Neural progenitor cell (in vitro differentiated cells): ENCODE measurements at regions not wholly inside any gene's neighbourhood (a gene's known extent, or its start where the extent isn't known, plus 50 kb on each side); places are given as distances from the start of the nearest gene placed in this dataset.
"Not testable (repeated sequence)": the region's sequence is repeated elsewhere in the genome, so short reads cannot be mapped to it uniquely, and the experiment has no call there.

Source experiments
- DNase-seq: peaks from one replicate; pipeline ENCODE4 v3.0.0-alpha.2; 2016; ENCODE audit warnings: low spot score
- H2AFZ ChIP-seq: fragments of 200-600 bp; sonication (generic); replicated peaks from 2 replicates; pipeline ENCODE4 v1.6.1; 2016; ENCODE audit warnings: antibody characterized with exemption
- H3F3A ChIP-seq: fragments of 200-600 bp; sonication (generic); 2 replicates; pipeline ENCODE4 v1.6.1; 2016; ENCODE audit warnings: antibody characterized with exemption, low read depth
- H3K27ac ChIP-seq: fragments of 200-600 bp; sonication (generic); 2 replicates; pipeline ENCODE4 v1.5.1; 2016; ENCODE audit warnings: mild to moderate bottlenecking
- H3K27me3 ChIP-seq: fragments of 200-600 bp; sonication (generic); 2 replicates; pipeline ENCODE4 v1.6.1; 2016; ENCODE audit warnings: mild to moderate bottlenecking, moderate library complexity
- H3K36me3 ChIP-seq: fragments of 200-600 bp; sonication (generic); 2 replicates; pipeline ENCODE4 v1.5.1; 2016
- H3K4me1 ChIP-seq: fragments of 200-600 bp; sonication (generic); 2 replicates; pipeline ENCODE4 v1.6.1; 2016; ENCODE audit warnings: mixed run types
- H3K4me2 ChIP-seq: fragments of 200-600 bp; sonication (generic); 2 replicates; pipeline ENCODE4 v1.6.1; 2016
- H3K4me3 ChIP-seq: fragments of 200-600 bp; sonication (generic); 2 replicates; pipeline ENCODE4 v1.5.1; 2016
- H3K79me2 ChIP-seq: fragments of 200-600 bp; sonication (generic); 2 replicates; pipeline ENCODE4 v1.6.1; 2016; ENCODE audit warnings: low read depth
- H3K9ac ChIP-seq: fragments of 200-600 bp; sonication (generic); 2 replicates; pipeline ENCODE4 v1.6.1; 2016
- H3K9me3 ChIP-seq: fragments of 200-600 bp; sonication (generic); 2 replicates; pipeline ENCODE4 v1.5.1; 2016; ENCODE audit warnings: low read depth
- H4K20me1 ChIP-seq: fragments of 200-600 bp; sonication (generic); 2 replicates; pipeline ENCODE4 v1.6.1; 2016; ENCODE audit warnings: low read depth
- H3K27ac Mint-ChIP-seq: 3 replicates; pipeline ENCODE4 v1.8.0; 2021; ENCODE audit warnings: mixed read lengths
- H3K27me3 Mint-ChIP-seq: 2 replicates; pipeline ENCODE4 v1.8.0; 2022; ENCODE audit warnings: low read depth, mild to moderate bottlenecking, inconsistent platforms, moderate library complexity, mixed read lengths; ENCODE audit not compliant: insufficient read depth
- H3K36me3 Mint-ChIP-seq: 3 replicates; pipeline ENCODE4 v1.8.0; 2021; ENCODE audit warnings: mixed read lengths
- H3K4me1 Mint-ChIP-seq: 3 replicates; pipeline ENCODE4 v1.8.0; 2021; ENCODE audit warnings: mixed read lengths
- H3K4me3 Mint-ChIP-seq: 3 replicates; pipeline ENCODE4 v1.8.0; 2021; ENCODE audit warnings: mild to moderate bottlenecking, moderate library complexity, mixed read lengths
- H3K9me3 Mint-ChIP-seq: 3 replicates; pipeline ENCODE4 v1.8.0; 2020; ENCODE audit warnings: mixed read lengths
- CTCF ChIP-seq: fragments of 200-600 bp; sonication (generic); IDR thresholded peaks from 2 replicates; pipeline ENCODE4 v1.5.1; 2017; ENCODE audit warnings: antibody characterized with exemption, mild to moderate bottlenecking
- EZH2 ChIP-seq: fragments of 200-600 bp; sonication (generic); IDR thresholded peaks from 2 replicates; pipeline ENCODE4 v1.6.1; 2017; ENCODE audit warnings: antibody characterized with exemption, mild to moderate bottlenecking, moderate library complexity
- EZH2phosphoT487 ChIP-seq: fragments of 200-600 bp; sonication (generic); IDR thresholded peaks from 2 replicates; pipeline ENCODE4 v1.6.1; 2017; ENCODE audit warnings: antibody characterized with exemption

- H3K9me3 ChIP-seq, result no peaks in the 10 kb centered on the region
- no peak overlapping the region for H3K9ac ChIP-seq
- H3K79me2 ChIP-seq, result no peaks in the 10 kb centered on the region
- Mint-ChIP-seq H3K4me1 (no peaks in the 10 kb centered on the region), H3K36me3 (no peaks in the 10 kb centered on the region), H3K27me3 (no peaks in the 10 kb centered on the region), H3K27ac (no peak overlapping the region), H3K4me3 (no peak overlapping the region), H3K9me3 (peaks cover 4% of the 10 kb centered on the region)
- H2AFZ ChIP-seq, result no peak overlapping the region
- no peaks in the 10 kb centered on the region for H3F3A ChIP-seq
- no peaks in the 10 kb centered on the region for H3K36me3 ChIP-seq
- H3K4me2 ChIP-seq, result no peak overlapping the region
- H3K4me3 ChIP-seq, result no peak overlapping the region
- DNase-seq, result no peak
- no peak overlapping the region for H3K27ac ChIP-seq
- no peaks in the 10 kb centered on the region for H4K20me1 ChIP-seq
- no peak for TF ChIP-seq CTCF
- no peak for TF ChIP-seq EZH2
- no peak for TF ChIP-seq EZH2phosphoT487
- H3K4me1 ChIP-seq, result no peaks in the 10 kb centered on the region
- H3K27me3 ChIP-seq, result no peaks in the 10 kb centered on the region
Measured at GRCh38 chr6:120273411-120273810, 923.9 kb upstream of the MAN1A1 start.

- H3K27ac ChIP-seq, result no peak overlapping the region
- H3K27me3 Mint-ChIP-seq, result no peaks in the 10 kb centered on the region
- TF ChIP-seq CTCF (no peak), EZH2 (no peak), EZH2phosphoT487 (no peak)
Measured at GRCh38 chr6:120272038-120272437, 922.5 kb upstream of the MAN1A1 start.

DNA sequence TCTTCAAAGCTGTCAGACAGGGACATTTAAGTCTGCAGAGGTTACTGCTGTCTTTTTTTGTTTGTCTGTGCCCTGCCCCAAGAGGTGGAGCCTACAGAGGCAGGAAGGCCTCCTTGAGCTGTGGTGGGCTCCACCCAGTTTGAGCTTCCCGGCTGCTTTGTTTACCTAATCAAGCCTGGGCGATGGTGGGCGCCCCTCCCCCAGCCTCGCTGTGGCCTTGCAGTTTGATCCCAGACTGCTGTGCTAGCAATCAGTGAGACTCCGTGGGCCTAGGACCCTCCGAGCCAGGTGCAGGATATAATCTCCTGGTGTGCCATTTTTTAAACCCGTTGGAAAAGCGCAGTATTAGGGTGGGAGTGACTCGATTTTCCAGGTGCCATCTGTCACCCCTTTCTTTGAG lies 918.7 kb upstream of the MAN1A1 start:
- not testable (repeated sequence) for H3K36me3 ChIP-seq, DNase-seq, H3K4me3 Mint-ChIP-seq, H3K27me3 ChIP-seq, H3K4me2 ChIP-seq, H2AFZ ChIP-seq, H3F3A ChIP-seq, H3K9me3 Mint-ChIP-seq, H4K20me1 ChIP-seq, H3K9ac ChIP-seq, H3K27ac Mint-ChIP-seq, H3K27ac ChIP-seq, H3K36me3 Mint-ChIP-seq, H3K4me1 ChIP-seq, H3K79me2 ChIP-seq, H3K9me3 ChIP-seq, H3K4me3 ChIP-seq, H3K4me1 Mint-ChIP-seq, H3K27me3 Mint-ChIP-seq

More at GRCh38 chr6:120272038-120272437, 922.5 kb upstream of the MAN1A1 start:
- no peaks in the 10 kb centered on the region for H3K9me3 ChIP-seq
- peaks cover 4% of the 10 kb centered on the region for H3K9me3 Mint-ChIP-seq
- no peak for DNase-seq
- no peaks in the 10 kb centered on the region for H3K4me1 ChIP-seq
- H4K20me1 ChIP-seq, result no peaks in the 10 kb centered on the region
- H3K79me2 ChIP-seq, result no peaks in the 10 kb centered on the region
- no peak overlapping the region for H2AFZ ChIP-seq
- no peaks in the 10 kb centered on the region for H3K36me3 Mint-ChIP-seq
- H3K27me3 ChIP-seq, result no peaks in the 10 kb centered on the region
- no peak overlapping the region for H3K4me3 Mint-ChIP-seq
- H3K36me3 ChIP-seq, result no peaks in the 10 kb centered on the region
- H3K27ac Mint-ChIP-seq, result no peak overlapping the region
- no peak overlapping the region for H3K9ac ChIP-seq
- H3K4me3 ChIP-seq, result no peak overlapping the region
- H3K4me2 ChIP-seq, result no peak overlapping the region
- H3F3A ChIP-seq, result no peaks in the 10 kb centered on the region
- no peaks in the 10 kb centered on the region for H3K4me1 Mint-ChIP-seq

DNA sequence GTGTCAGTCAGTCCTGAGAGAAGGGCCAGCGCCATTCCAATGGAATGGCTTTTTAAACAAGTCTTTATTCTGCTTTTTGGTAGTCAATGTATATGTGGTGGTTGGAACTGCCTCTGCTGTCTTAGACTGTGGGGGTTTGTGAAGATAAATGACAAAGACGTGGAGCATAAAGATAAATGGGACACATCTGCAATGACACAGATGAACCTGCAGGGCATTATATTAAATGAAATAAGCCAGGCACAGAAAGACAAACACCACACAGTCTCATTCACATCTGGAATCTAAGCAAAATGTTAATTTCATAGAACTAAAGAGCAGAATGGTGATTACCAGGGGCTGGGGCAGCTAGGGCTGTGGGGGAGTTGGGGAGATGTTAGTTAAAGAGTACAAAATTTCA lies 912.8 kb upstream of the MAN1A1 start:
- H3K9me3 Mint-ChIP-seq, result no peaks in the 10 kb centered on the region
- H3K27ac ChIP-seq, result no peak overlapping the region
- H3K27me3 ChIP-seq, result no peaks in the 10 kb centered on the region
- no peaks in the 10 kb centered on the region for H3F3A ChIP-seq
- H3K4me1 ChIP-seq, result no peaks in the 10 kb centered on the region
- no peak for DNase-seq
- no peaks in the 10 kb centered on the region for H3K4me1 Mint-ChIP-seq
- no peaks in the 10 kb centered on the region for H3K27me3 Mint-ChIP-seq
- no peaks in the 10 kb centered on the region for H3K9me3 ChIP-seq
- H3K27ac Mint-ChIP-seq, result no peak overlapping the region
- no peak overlapping the region for H3K9ac ChIP-seq
- no peak for TF ChIP-seq EZH2phosphoT487
- TF ChIP-seq EZH2, result no peak
- TF ChIP-seq CTCF, result no peak
- no peaks in the 10 kb centered on the region for H3K79me2 ChIP-seq
- no peaks in the 10 kb centered on the region for H3K36me3 ChIP-seq
- H2AFZ ChIP-seq, result no peak overlapping the region
- H4K20me1 ChIP-seq, result no peaks in the 10 kb centered on the region
- H3K4me2 ChIP-seq, result no peak overlapping the region
- H3K4me3 Mint-ChIP-seq, result no peak overlapping the region
- H3K36me3 Mint-ChIP-seq, result no peaks in the 10 kb centered on the region
- no peak overlapping the region for H3K4me3 ChIP-seq
